GM10248 (cell line): ENCODE measurements at regions not wholly inside any gene's neighbourhood (a gene's known extent, or its start where the extent isn't known, plus 50 kb on each side); places are given as distances from the start of the nearest gene placed in this dataset.
"Not testable (repeated sequence)": the region's sequence is repeated elsewhere in the genome, so short reads cannot be mapped to it uniquely, and the experiment has no call there.

ENCODE experiments used
- CTCF ChIA-PET: fragments of 300-600 bp; sonication (Branson Sonifier 250); formaldehyde crosslinking; extraction: SDS; loops from one replicate; lab custom pipeline; 2021; ENCODE audit warnings: antibody characterized with exemption; lab: Yijun Ruan, JAX
- POLR2A ChIA-PET: fragments of 350-650 bp; sonication (Branson Sonifier 250); formaldehyde crosslinking; extraction: SDS; loops from one replicate; lab custom pipeline; 2020; ENCODE audit warnings: antibody characterized with exemption; lab: Yijun Ruan, JAX
- DNase-seq: peaks from one replicate; pipeline ENCODE4 v3.0.0; 2012; ENCODE audit errors: extremely low spot score
- CTCF ChIP-seq: IDR thresholded peaks from 2 replicates; pipeline ENCODE4 v1.5.1; 2012; ENCODE audit warnings: mild to moderate bottlenecking, low read depth; ENCODE audit errors: extremely low read depth, missing control alignments, control extremely low read depth

- TF ChIP-seq CTCF: no peak
- ChIA-PET CTCF (no interaction called here), POLR2A (no interaction called here)
- DNase-seq: no peak
Observed at GRCh38 chr5:136816327-136816726, 451.0 kb upstream of the TRPC7 start.

DNA sequence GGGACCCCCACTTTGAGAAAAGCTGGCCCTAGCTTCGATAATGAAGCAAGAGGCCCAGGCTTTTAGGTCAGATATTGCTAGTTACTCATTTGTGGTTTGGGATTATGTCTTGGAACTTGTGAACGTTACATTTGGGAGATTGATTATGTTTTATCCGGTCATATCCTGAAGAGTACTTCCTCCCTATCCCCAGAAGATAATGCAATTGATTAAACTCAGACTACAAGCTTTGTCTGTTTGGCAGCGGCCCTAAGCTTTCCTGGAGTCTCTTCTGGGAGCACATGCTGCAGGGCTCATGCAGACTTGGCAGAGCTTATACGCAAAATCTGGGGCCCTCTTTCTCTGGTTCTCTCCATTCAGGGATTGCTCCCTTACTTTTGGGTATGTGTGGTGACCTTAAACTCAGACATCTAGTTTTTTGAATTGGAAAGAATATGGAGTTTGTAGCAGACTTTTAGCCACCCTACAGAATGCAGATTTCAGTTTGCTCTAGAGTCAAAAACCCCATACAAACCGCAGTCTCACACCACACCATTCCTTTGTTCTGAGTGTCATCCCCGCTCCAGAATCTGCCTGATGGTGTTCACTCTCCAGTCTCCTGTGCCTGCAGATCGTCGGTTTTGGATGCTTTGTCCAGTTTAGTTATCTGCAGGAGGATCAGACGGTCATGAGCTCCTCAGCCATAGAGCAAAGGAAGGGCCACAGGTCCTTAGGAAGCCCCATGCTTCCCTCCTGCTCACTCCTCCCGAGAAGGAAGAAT, 449.5 kb upstream of the TRPC7 start:
- CTCF ChIA-PET: interaction anchor here (1.5 kb wide), 1 partner anchor 19 kb away, joined by 4 read pairs; no protein-coding TSS in a partner anchor
- no peak for TF ChIP-seq CTCF
- DNase-seq: no peak
- POLR2A ChIA-PET: no interaction called here

- CTCF ChIA-PET: interaction anchor here (2.3 kb wide), 1 partner anchor 10 kb away, joined by 5 read pairs; no protein-coding TSS in a partner anchor
- DNase-seq, POLR2A ChIA-PET: not testable (repeated sequence)
Observed at GRCh38 chr5:136812270-136812669, 446.9 kb upstream of the TRPC7 start.

- no peak for DNase-seq
- TF ChIP-seq CTCF: no peak
- ChIA-PET POLR2A (no interaction called here), CTCF (interaction anchor here (1.9 kb wide), 1 partner anchor 42 kb away, joined by 6 read pairs; no protein-coding TSS in a partner anchor)
Observed at GRCh38 chr5:136811551-136811950, 446.2 kb upstream of the TRPC7 start.

DNA sequence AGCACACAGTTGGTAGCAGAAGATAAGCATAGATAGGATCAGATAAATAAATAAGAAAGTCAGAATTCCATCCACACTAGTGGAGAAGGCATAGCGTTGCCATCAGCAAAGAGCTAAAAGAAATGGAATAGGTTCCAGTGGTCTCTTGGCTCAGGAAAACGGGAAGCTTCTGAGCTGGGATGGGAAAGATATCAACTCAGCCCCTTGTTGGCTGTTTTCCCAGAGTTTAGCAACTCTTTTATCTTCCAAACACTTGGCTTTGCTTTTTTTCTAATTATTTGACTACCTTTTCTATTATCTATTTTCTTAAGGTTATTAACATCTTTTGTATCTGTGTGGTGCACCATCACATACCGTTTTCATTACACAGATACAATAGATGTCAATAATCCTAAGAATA, 445.7 kb upstream of the TRPC7 start:
- TF ChIP-seq CTCF: no peak
- no peak for DNase-seq
- CTCF ChIA-PET: interaction anchor here (1.9 kb wide), 1 partner anchor 42 kb away, joined by 6 read pairs; no protein-coding TSS in a partner anchor
- POLR2A ChIA-PET: no interaction called here

GRCh38 chr5:136810261-136810801, 445.0 kb upstream of the TRPC7 start:
- POLR2A ChIA-PET: no interaction called here
- no peak for TF ChIP-seq CTCF
- no peak for DNase-seq
- CTCF ChIA-PET: interaction anchor here (1.9 kb wide), 1 partner anchor 41 kb away, joined by 6 read pairs; no protein-coding TSS in a partner anchor

DNA sequence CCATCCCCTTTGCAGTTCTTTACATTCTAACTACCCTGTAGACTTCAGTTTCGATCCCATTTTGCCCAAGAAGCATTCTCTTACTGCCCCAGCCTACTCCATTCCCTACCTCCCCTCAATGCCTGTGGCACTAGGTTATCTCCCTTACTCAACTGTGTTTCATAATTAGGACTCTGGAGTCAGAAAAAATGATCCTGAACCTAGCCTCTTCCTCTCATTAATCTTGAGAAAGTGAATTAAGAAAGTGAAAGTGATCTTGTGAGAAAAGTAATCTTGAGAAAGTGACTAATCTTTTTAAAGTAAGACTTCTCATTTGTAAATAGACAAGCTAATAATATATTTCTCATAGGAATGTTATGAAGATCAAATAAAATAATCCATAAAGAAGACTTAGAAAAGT, 444.0 kb upstream of the TRPC7 start:
- ChIA-PET CTCF (no interaction called here), POLR2A (no interaction called here)
- no peak for TF ChIP-seq CTCF
- DNase-seq: no peak
